GM23338 (cell line): ENCODE measurements at regions not wholly inside any gene's neighbourhood (a gene's known extent, or its start where the extent isn't known, plus 50 kb on each side); places are given as distances from the start of the nearest gene placed in this dataset.

ENCODE experiments used
- ATAC-seq: fragments of 200-7000 bp; cut with Tn5 transposase; 3 replicates; pipeline ENCODE4 v1.9.1; 2020
- DNase-seq: peaks from one replicate; pipeline ENCODE4 v3.0.0-alpha.2; 2015; ENCODE audit warnings: low spot score
- H2AFZ ChIP-seq: fragments of 200-600 bp; sonication (generic); 2 replicates; pipeline ENCODE4 v1.8.0; 2016; ENCODE audit warnings: antibody characterized with exemption, mild to moderate bottlenecking, moderate library complexity
- H3F3A ChIP-seq: fragments of 200-600 bp; sonication (generic); replicated peaks from 2 replicates; pipeline ENCODE4 v1.8.0; 2017; ENCODE audit warnings: antibody characterized with exemption, mixed run types, low read depth
- H3K27ac ChIP-seq: fragments of 200-600 bp; sonication (generic); 2 replicates; pipeline ENCODE4 v1.6.1; 2016; ENCODE audit warnings: low read depth
- H3K27me3 ChIP-seq: fragments of 200-600 bp; sonication (generic); 2 replicates; pipeline ENCODE4 v1.8.0; 2016; ENCODE audit warnings: mild to moderate bottlenecking, mixed run types, moderate library complexity; ENCODE audit not compliant: insufficient read depth
- H3K36me3 ChIP-seq: fragments of 200-600 bp; sonication (generic); 2 replicates; pipeline ENCODE4 v1.8.0; 2016; ENCODE audit warnings: mild to moderate bottlenecking; ENCODE audit not compliant: insufficient read depth
- H3K4me1 ChIP-seq: fragments of 200-600 bp; sonication (generic); 2 replicates; pipeline ENCODE4 v1.8.0; 2016; ENCODE audit warnings: mild to moderate bottlenecking, moderate library complexity; ENCODE audit not compliant: insufficient read depth
- H3K4me2 ChIP-seq: fragments of 200-600 bp; sonication (generic); 2 replicates; pipeline ENCODE4 v1.7.1; 2017; ENCODE audit warnings: mixed run types
- H3K4me3 ChIP-seq: fragments of 200-600 bp; sonication (generic); 2 replicates; pipeline ENCODE4 v1.6.1; 2016; ENCODE audit warnings: mixed run types
- H3K79me2 ChIP-seq: fragments of 200-600 bp; sonication (generic); replicated peaks from 2 replicates; pipeline ENCODE4 v1.8.0; 2017; ENCODE audit warnings: mild to moderate bottlenecking; ENCODE audit not compliant: insufficient read depth
- H3K9me2 ChIP-seq: fragments of 200-600 bp; sonication (generic); 2 replicates; pipeline ENCODE4 v1.8.0; 2017; ENCODE audit not compliant: insufficient read depth
- H4K20me1 ChIP-seq: fragments of 200-600 bp; sonication (generic); replicated peaks from 2 replicates; pipeline ENCODE4 v1.8.0; 2017; ENCODE audit warnings: mild to moderate bottlenecking; ENCODE audit not compliant: insufficient read depth
- H3K27ac Mint-ChIP-seq: 2 replicates; pipeline ENCODE4 v1.8.0; 2020; ENCODE audit warnings: inconsistent platforms, mild to moderate bottlenecking, moderate library complexity, mixed read lengths
- H3K27me3 Mint-ChIP-seq: 3 replicates; pipeline ENCODE4 v1.8.0; 2022; ENCODE audit warnings: low read depth, mild to moderate bottlenecking, moderate library complexity, mixed read lengths, inconsistent platforms; ENCODE audit not compliant: insufficient read depth, poor library complexity
- H3K36me3 Mint-ChIP-seq: 3 replicates; pipeline ENCODE4 v1.8.0; 2021; ENCODE audit warnings: low read depth, mild to moderate bottlenecking, inconsistent platforms, moderate library complexity, mixed read lengths
- H3K4me1 Mint-ChIP-seq: 3 replicates; pipeline ENCODE4 v1.8.0; 2020; ENCODE audit warnings: mild to moderate bottlenecking, inconsistent platforms, mixed read lengths
- H3K4me3 Mint-ChIP-seq: 3 replicates; pipeline ENCODE4 v1.8.0; 2021; ENCODE audit warnings: moderate library complexity, mild to moderate bottlenecking, inconsistent platforms, mixed read lengths
- H3K9me3 Mint-ChIP-seq: 3 replicates; pipeline ENCODE4 v1.8.0; 2020; ENCODE audit warnings: moderate library complexity, mild to moderate bottlenecking, inconsistent platforms, mixed read lengths
- CREB1 ChIP-seq: fragments of 250-450 bp; sonication (Bioruptor Pico); IDR thresholded peaks from 2 replicates; pipeline ENCODE4 v1.5.0; 2020; ENCODE audit warnings: low read depth, mild to moderate bottlenecking, moderate library complexity
- CTCF ChIP-seq, 2 experiments: fragments of 200-600 bp in 1 of 2; sonication (generic) in 1 of 2; conservative IDR thresholded peaks; 2 replicates each; pipeline versions ENCODE4 v1.5.1 to v1.6.1; 2016 to 2017; ENCODE audit warnings: antibody characterized with exemption in 2 of 2, low read depth in 2 of 2, mild to moderate bottlenecking in 2 of 2, moderate library complexity in 1 of 2
- ETS1 ChIP-seq: IDR thresholded peaks from 2 replicates; pipeline ENCODE4 v1.6.1; 2016; ENCODE audit warnings: antibody characterized with exemption
- EZH2 ChIP-seq: fragments of 200-600 bp; sonication (generic); IDR thresholded peaks from one replicate; pipeline ENCODE4 v1.8.0; 2017; ENCODE audit warnings: antibody characterized with exemption, mild to moderate bottlenecking, low read depth; ENCODE audit not compliant: unreplicated experiment
- EZH2phosphoT487 ChIP-seq: fragments of 200-600 bp; sonication (generic); IDR thresholded peaks from one replicate; pipeline ENCODE4 v1.8.1; 2018; ENCODE audit warnings: antibody characterized with exemption; ENCODE audit not compliant: unreplicated experiment
- JUNB ChIP-seq: IDR thresholded peaks from one replicate; pipeline ENCODE4 v1.6.1; 2016; ENCODE audit warnings: antibody characterized with exemption; ENCODE audit not compliant: unreplicated experiment
- NANOG ChIP-seq: IDR thresholded peaks from 2 replicates; pipeline ENCODE4 v1.6.1; 2016; ENCODE audit warnings: antibody characterized with exemption, borderline replicate concordance
- POLR2AphosphoS5 ChIP-seq: IDR thresholded peaks from 2 replicates; pipeline ENCODE4 v1.6.1; 2016; ENCODE audit warnings: antibody characterized with exemption, low read depth
- REST ChIP-seq: IDR thresholded peaks from one replicate; pipeline ENCODE4 v1.6.1; 2018; ENCODE audit warnings: antibody characterized with exemption; ENCODE audit not compliant: unreplicated experiment
- STAT1 ChIP-seq: IDR thresholded peaks from one replicate; pipeline ENCODE4 v1.6.1; 2016; ENCODE audit warnings: antibody characterized with exemption; ENCODE audit not compliant: unreplicated experiment
- ZNF114 ChIP-seq: fragments of 250-450 bp; sonication (Bioruptor Pico); IDR thresholded peaks from 2 replicates; pipeline ENCODE4 v1.5.0; 2020; ENCODE audit warnings: mild to moderate bottlenecking, moderate library complexity
- ZNF331 ChIP-seq: fragments of 250-450 bp; sonication (Bioruptor Pico); IDR thresholded peaks from 2 replicates; pipeline ENCODE4 v1.5.0; 2020; ENCODE audit warnings: low read depth, mild to moderate bottlenecking, moderate library complexity
- ZNF462 ChIP-seq: fragments of 250-450 bp; sonication (Bioruptor Pico); IDR thresholded peaks from 2 replicates; pipeline ENCODE4 v1.5.0; 2020; ENCODE audit warnings: mild to moderate bottlenecking, moderate library complexity

- DNase-seq (no peak), ATAC-seq (no peak)
- no peaks in the 10 kb centered on the region for H4K20me1 ChIP-seq
- H2AFZ ChIP-seq = no peak overlapping the region
- no peaks in the 10 kb centered on the region; the same call in 1 of the 2 replicates for H3K9me2 ChIP-seq
- no peaks in the 10 kb centered on the region for H3K79me2 ChIP-seq
- Mint-ChIP-seq H3K27ac (no peak overlapping the region), H3K4me1 (no peaks in the 10 kb centered on the region), H3K27me3 (no peaks in the 10 kb centered on the region), H3K4me3 (no peak overlapping the region), H3K36me3 (no peaks in the 10 kb centered on the region), H3K9me3 (no peaks in the 10 kb centered on the region; the same call in 2 of the 3 replicates)
- no peaks in the 10 kb centered on the region for H3K27me3 ChIP-seq
- TF ChIP-seq EZH2 (no peak), ZNF114 (CRISPR knock-in tag) (no peak), ETS1 (no peak), NANOG (no peak), EZH2phosphoT487 (no peak), POLR2AphosphoS5 (no peak), REST (no peak), STAT1 (no peak), ZNF462 (CRISPR knock-in tag) (no peak), ZNF331 (CRISPR knock-in tag) (no peak), CTCF (conservative IDR thresholded peaks at IDR 0.05; ENCODE audit: low read depth in 2 of 2) (no peak), CREB1 (CRISPR knock-in tag) (no peak), JUNB (no peak)
- H3K4me1 ChIP-seq = no peaks in the 10 kb centered on the region
- H3F3A ChIP-seq = no peaks in the 10 kb centered on the region
- H3K27ac ChIP-seq = no peak overlapping the region
- no peak overlapping the region for H3K4me3 ChIP-seq
- no peak overlapping the region for H3K4me2 ChIP-seq
- H3K36me3 ChIP-seq = no peaks in the 10 kb centered on the region
These were observed 678.6 kb upstream of the HS6ST1 start for GRCh38 chr2:128997166-128997866.
